Mesothelial cell of epicardium (in vitro differentiated cells): ENCODE measurements at regions not wholly inside any gene's neighbourhood (a gene's known extent, or its start where the extent isn't known, plus 50 kb on each side); places are given as distances from the start of the nearest gene placed in this dataset.
"Not testable (repeated sequence)": the region's sequence is repeated elsewhere in the genome, so short reads cannot be mapped to it uniquely, and the experiment has no call there.

Experiments used
- DNase-seq, 2 experiments: peaks; one replicate each; pipeline ENCODE4 v3.0.0; 2021; ENCODE audit warnings: low spot score in 2 of 2; ENCODE audit not compliant: unreplicated experiment in 2 of 2
- H3K27ac Mint-ChIP-seq: 2 replicates; pipeline ENCODE4 v1.8.0; 2021; ENCODE audit warnings: mixed read lengths
- H3K27me3 Mint-ChIP-seq: 2 replicates; pipeline ENCODE4 v1.8.0; 2021; ENCODE audit warnings: low read depth, mixed read lengths
- H3K36me3 Mint-ChIP-seq: 2 replicates; pipeline ENCODE4 v1.8.0; 2021; ENCODE audit warnings: mixed read lengths
- H3K4me1 Mint-ChIP-seq: 2 replicates; pipeline ENCODE4 v1.8.0; 2021; ENCODE audit warnings: mixed read lengths
- H3K4me3 Mint-ChIP-seq: 2 replicates; pipeline ENCODE4 v1.8.0; 2021; ENCODE audit warnings: mild to moderate bottlenecking, moderate library complexity, mixed read lengths
- H3K9me3 Mint-ChIP-seq: 2 replicates; pipeline ENCODE4 v1.8.0; 2021; ENCODE audit warnings: mixed read lengths
- TF ChIP-seq, protein P1 (sequence below): fragments of 200-600 bp; sonication (generic); IDR thresholded peaks from one replicate; pipeline ENCODE4 v1.5.0; 2021; ENCODE audit warnings: antibody characterized with exemption; ENCODE audit not compliant: unreplicated experiment

- H3K4me1 Mint-ChIP-seq, result peaks cover 16% of the 10 kb centered on the region
- not testable (repeated sequence) for H3K27ac Mint-ChIP-seq, H3K27me3 Mint-ChIP-seq, H3K9me3 Mint-ChIP-seq, H3K36me3 Mint-ChIP-seq, DNase-seq, H3K4me3 Mint-ChIP-seq
Measured at GRCh38 chr1:25171013-25171412, 61.3 kb downstream of the SYF2 start.

DNA sequence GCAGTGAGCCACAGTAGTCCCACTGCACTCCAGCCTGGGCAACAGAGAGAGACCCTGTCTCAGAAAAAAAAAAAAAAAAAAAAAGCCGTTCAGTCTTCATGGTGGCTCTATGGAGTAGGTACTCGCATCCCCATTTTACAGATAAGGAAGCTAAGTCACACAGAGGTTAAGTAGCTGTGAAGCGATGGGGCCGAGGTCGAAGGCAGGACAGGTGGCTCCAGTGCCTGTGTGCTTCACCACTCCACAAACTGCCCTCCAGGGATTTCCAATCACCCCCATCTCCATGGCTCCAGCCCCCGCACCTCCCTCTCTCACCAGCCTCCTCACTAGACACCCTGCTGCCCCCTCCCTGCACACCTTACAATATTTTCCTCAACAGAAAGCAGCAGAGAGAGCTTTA is 61.9 kb downstream of the SYF2 start:
- Mint-ChIP-seq H3K36me3 (no peaks in the 10 kb centered on the region), H3K4me3 (no peak overlapping the region), H3K4me1 (peaks cover 16% of the 10 kb centered on the region), H3K9me3 (no peaks in the 10 kb centered on the region), H3K27me3 (no peaks in the 10 kb centered on the region), H3K27ac (no peak overlapping the region)
- no peak for DNase-seq
- TF ChIP-seq, protein P1, sequence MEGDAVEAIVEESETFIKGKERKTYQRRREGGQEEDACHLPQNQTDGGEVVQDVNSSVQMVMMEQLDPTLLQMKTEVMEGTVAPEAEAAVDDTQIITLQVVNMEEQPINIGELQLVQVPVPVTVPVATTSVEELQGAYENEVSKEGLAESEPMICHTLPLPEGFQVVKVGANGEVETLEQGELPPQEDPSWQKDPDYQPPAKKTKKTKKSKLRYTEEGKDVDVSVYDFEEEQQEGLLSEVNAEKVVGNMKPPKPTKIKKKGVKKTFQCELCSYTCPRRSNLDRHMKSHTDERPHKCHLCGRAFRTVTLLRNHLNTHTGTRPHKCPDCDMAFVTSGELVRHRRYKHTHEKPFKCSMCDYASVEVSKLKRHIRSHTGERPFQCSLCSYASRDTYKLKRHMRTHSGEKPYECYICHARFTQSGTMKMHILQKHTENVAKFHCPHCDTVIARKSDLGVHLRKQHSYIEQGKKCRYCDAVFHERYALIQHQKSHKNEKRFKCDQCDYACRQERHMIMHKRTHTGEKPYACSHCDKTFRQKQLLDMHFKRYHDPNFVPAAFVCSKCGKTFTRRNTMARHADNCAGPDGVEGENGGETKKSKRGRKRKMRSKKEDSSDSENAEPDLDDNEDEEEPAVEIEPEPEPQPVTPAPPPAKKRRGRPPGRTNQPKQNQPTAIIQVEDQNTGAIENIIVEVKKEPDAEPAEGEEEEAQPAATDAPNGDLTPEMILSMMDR, result no peak

GRCh38 chr1:25169610-25170009 is 62.7 kb downstream of the SYF2 start:
- no peaks in the 10 kb centered on the region for H3K27me3 Mint-ChIP-seq
- no peak overlapping the region for H3K4me3 Mint-ChIP-seq
- peaks cover 16% of the 10 kb centered on the region for H3K4me1 Mint-ChIP-seq
- TF ChIP-seq, protein P1, result no peak
- H3K27ac Mint-ChIP-seq, result no peak overlapping the region
- no peak for DNase-seq
- peaks cover 4% of the 10 kb centered on the region for H3K9me3 Mint-ChIP-seq
- no peaks in the 10 kb centered on the region for H3K36me3 Mint-ChIP-seq

DNA sequence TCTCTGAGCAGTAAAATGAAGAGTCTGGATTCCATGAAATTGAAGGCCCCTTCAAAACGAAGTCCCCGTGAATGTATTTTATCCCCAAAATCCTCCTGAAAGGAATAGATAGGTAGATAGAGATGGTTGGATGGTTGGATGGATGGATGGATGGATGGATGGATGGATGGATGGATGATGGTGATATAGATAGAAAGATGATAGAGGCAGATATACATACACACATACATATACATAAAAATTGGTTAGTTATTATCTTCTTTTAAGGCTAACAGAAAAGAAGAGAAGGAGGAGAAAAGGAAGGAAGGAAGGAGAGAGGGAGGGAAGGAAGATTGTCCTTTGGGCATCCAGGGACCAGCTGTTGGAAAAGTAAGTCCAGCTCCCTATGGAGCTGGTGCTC is 63.1 kb downstream of the SYF2 start:
- peaks cover 7% of the 10 kb centered on the region for H3K9me3 Mint-ChIP-seq
- H3K4me1 Mint-ChIP-seq, result peaks cover 15% of the 10 kb centered on the region
- H3K27ac Mint-ChIP-seq, result no peak overlapping the region
- H3K36me3 Mint-ChIP-seq, result no peaks in the 10 kb centered on the region
- no peak for DNase-seq
- TF ChIP-seq, protein P1, result no peak
- H3K27me3 Mint-ChIP-seq, result no peaks in the 10 kb centered on the region
- H3K4me3 Mint-ChIP-seq, result no peak overlapping the region

DNA sequence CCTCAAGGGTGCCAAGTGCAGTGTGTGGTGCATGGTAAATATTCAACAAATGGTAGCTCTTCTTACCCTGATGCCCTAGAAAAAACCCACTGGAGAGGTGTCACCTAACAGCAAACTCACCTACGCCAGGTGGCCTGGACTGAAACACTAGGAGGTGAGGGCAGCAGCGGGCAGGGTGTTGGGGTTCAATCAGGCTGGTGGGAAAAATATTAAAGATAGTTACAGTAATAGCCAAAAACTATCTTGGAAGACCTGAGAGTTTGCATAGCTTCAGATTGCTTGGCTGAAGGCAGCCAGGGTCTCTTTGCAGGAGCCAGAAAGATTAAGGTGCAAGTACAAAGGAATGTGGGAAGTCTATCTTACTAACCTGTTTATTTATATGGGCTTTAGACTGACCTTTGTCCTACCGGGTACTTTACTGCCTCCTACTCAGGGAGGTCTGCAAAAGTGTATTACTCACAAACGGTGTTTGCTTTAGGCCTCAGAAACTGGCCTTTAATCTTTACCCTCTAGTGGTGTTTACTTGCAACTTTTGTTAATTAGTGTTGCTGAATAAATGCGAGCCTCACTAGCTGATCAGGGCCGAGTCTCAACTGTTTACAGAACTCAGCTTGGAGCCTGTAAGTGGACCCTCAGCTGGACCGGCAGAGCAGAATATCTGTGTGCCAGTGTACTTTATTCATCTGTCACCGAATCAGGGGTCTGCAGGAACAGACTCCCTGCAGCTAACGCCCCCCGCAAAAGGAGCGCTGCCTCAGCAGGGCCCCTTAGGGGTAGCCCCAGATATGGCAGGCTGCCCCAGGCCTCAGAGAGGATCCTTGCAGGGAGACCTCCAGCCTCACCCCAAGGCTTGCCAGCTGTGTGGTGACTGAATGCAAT is 63.9 kb downstream of the SYF2 start:
- Mint-ChIP-seq H3K27me3 (no peaks in the 10 kb centered on the region), H3K4me1 (peaks cover 13% of the 10 kb centered on the region), H3K36me3 (no peaks in the 10 kb centered on the region), H3K27ac (no peak overlapping the region), H3K9me3 (peaks cover 9% of the 10 kb centered on the region), H3K4me3 (no peak overlapping the region)
- TF ChIP-seq, protein P1, result no peak
- DNase-seq, result no peak

DNA sequence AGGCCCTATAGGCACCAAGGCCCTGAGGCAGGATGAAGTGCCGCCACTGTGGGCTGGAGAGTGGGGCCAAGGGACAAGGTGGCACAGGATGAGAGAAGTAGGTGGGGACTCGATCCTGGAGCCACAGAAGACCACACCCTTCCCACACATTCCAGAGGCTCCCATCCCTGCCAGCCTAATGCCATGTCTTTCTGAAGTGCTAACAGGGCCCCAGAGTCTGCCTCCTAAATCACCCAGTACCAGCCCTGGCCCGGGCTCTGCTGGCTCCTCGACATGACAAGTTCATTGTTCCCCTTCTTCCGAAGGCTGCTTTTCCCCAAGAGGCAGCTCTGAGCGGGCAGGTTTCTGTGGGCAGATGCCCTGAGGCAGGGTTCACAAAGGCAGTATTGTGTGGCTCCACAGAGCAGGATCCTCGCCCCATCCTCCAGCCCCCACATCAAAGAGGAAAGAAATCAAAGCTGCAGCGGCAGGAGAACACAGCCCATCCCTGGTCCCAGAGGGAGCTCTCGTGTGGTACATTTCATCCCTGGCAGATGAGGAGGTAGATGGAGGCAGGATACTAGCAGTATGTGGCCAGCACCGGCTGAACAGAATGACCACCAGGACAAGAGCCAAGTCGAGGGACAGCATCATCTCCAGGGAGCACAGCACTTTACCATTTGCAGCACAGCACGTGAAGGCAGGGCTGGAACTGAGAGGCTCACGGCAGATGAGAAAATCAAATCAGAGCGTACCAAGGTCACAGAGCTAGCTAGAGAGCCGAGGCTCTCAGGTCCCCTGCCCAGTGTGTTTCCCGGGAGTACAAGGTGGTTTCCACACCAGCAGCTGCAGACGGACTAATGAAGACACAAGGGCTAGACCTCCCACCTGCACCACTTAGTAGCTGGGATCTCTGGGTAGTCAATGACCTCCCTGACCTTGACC is 64.8 kb downstream of the SYF2 start:
- peaks cover 3% of the 10 kb centered on the region for H3K27me3 Mint-ChIP-seq
- H3K27ac Mint-ChIP-seq, result no peak overlapping the region
- H3K9me3 Mint-ChIP-seq, result peaks cover 14% of the 10 kb centered on the region
- TF ChIP-seq, protein P1, result no peak
- H3K4me3 Mint-ChIP-seq, result no peak overlapping the region
- H3K4me1 Mint-ChIP-seq, result peaks cover 13% of the 10 kb centered on the region
- DNase-seq, result no peak
- H3K36me3 Mint-ChIP-seq, result no peaks in the 10 kb centered on the region
